Activated naive CD8-positive, alpha-beta T cell treated with anti-CD3 and anti-CD28 coated beads, Interleukin-2, amount 50 U/mL, for 16 hours (primary cell): ENCODE measurements at regions not wholly inside any gene's neighbourhood (a gene's known extent, or its start where the extent isn't known, plus 50 kb on each side); places are given as distances from the start of the nearest gene placed in this dataset.

Source experiments
- DNase-seq: peaks from one replicate; pipeline ENCODE4 v3.0.0-alpha.2; 2020; ENCODE audit warnings: low read depth, low spot score

GRCh38 chr17:77892469-77893143 is 65.9 kb upstream of the TNRC6C start:
- no peak for DNase-seq

- DNase-seq, result no peak
Observed at GRCh38 chr17:77893144-77894044, 65.1 kb upstream of the TNRC6C start.

GRCh38 chr17:77894126-77894956 is 64.2 kb upstream of the TNRC6C start:
- no peak for DNase-seq

GRCh38 chr17:77897741-77898301 is 60.7 kb upstream of the TNRC6C start:
- no peak for DNase-seq

DNA sequence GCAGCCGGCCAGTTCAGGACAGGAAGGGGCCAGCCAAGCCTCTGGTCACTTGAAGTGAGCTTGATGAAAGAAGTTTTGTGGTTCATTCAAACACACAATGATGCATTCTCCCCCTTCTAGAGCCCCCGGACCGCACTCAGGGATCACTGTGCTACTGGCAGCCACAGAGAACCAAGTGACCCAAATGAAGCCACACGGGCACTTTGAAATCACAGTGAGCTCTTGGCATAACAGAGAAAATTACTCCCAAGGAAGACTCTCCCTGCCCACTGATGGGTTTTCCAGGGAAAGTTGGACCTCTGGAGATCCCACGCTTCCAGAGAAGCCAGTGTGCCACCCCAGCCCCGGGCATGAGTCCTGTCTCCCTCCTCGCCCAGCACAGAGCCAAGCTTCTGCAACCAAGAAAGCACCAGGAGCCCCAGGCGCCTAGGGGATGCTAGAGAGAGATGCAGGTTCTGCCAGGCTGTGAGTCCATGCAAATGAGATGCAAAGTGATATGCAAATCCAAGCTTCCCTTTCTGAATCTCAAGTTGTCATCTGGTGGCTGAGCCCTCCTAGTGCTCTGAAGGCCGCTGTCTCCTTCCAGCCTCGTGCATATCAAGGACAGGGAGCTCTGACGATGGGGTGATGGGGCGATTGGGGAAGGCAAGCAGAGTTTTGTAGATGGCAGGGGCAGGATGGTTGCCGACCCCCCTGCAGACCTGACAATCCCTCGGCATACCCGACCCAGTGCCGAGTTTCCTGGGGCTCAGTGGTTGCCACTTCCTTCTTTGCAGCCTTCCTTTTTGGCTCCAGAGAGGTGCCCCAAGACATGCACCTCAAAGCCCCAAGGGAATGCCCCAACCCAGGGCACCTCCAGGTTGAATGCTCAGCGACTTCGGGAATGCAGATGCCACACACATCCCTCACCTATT is 59.7 kb upstream of the TNRC6C start:
- no peak for DNase-seq

DNA sequence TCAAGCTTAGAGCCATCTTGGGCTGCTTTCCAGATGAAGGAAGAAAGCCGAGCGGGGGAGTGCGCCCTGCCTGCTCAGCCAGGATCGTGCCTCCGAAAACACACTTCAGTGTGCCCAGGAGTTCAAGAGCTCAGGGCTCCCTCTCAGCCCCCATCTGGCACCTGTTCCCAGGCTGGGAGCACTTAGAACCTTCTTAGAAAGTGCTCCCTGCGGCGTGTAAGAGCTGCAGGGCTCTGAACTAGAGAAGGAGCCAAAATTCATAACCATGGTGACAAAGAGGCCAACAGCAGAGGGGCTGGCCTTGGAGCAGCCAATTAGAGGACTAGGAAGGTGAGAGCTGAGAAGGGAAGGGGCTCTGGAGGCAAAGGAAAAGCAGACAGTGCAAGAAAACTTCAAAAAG is 59.0 kb upstream of the TNRC6C start:
- DNase-seq, result no peak

- no peak for DNase-seq
Observed at GRCh38 chr17:77901481-77901880, 57.0 kb upstream of the TNRC6C start.

GRCh38 chr17:77905266-77905665 is 53.2 kb upstream of the TNRC6C start:
- DNase-seq, result no peak

DNA sequence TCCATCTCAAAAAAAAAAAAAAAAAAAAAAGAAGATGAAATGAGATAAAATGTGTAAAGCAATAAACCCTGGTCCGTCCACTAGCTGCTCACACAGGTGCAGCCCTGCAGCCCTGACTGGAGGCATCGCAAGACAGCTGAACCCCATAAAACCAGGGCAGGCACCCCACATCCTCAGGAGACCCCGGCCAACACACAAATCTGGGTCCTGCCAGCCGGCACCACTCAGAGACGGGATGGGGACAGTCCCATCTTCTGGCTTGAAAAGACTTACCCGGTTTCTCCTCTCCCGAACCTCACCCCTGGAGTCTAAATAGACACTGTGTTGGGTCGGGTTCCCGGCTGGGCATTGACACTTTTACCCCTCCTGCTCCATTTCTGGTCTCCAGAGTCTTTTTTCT is 52.7 kb upstream of the TNRC6C start:
- no peak for DNase-seq

GRCh38 chr17:77906377-77906871 is 52.1 kb upstream of the TNRC6C start:
- no peak for DNase-seq

DNA sequence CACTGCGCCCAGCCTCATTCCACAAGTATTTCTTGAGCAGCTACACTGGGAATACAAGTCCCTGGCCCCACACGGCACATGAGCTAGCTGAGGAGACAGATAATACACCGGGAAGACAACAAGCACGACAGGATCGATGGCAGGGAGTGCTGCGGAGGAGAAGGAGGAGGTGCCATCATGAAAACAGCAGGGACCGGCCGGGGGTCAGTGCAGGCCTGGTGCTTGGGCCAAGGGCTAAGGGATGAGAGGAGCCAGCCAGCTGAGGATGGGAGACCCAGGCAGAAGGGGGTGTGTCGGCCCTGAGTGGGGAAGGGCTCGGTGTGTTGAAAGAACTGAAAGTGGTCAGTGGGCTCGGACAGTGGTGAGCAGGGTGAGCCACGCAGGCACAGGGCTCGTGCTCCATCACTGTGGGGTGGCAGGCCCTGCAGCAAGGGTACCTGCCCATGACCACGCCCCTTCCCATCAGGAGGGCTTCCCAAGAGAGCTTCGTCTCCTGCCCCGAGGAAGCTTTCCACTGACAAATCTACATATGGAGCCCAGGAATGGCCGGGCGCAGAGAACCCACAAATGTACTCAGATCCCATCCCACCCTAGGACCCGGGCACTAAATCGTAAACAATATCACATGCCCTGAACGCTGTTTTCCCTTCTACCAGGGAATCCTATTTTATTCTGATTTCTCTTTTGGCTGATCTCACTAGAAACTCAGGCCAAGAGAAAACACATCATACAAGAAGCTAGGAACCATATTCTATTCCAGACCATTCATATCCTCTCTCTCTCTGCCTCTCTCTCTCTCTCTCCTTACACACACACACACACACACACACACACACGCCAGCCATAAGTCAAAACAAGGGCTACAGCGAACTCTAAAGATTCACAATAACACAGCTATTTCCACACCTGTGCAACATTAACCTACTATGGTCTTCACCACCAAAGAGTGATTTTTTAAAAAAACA is 50.7 kb upstream of the TNRC6C start:
- no peak for DNase-seq

GRCh38 chr17:77908501-77908900 is 50.0 kb upstream of the TNRC6C start:
- no peak for DNase-seq
